CD1c-positive myeloid dendritic cell (primary cell): ENCODE measurements at regions not wholly inside any gene's neighbourhood (a gene's known extent, or its start where the extent isn't known, plus 50 kb on each side); places are given as distances from the start of the nearest gene placed in this dataset.
"Not testable (repeated sequence)": the region's sequence is repeated elsewhere in the genome, so short reads cannot be mapped to it uniquely, and the experiment has no call there.

Experiments
- DNase-seq: peaks from one replicate; pipeline ENCODE4 v3.0.0-alpha.2; 2016; ENCODE audit errors: extremely low spot score

DNA sequence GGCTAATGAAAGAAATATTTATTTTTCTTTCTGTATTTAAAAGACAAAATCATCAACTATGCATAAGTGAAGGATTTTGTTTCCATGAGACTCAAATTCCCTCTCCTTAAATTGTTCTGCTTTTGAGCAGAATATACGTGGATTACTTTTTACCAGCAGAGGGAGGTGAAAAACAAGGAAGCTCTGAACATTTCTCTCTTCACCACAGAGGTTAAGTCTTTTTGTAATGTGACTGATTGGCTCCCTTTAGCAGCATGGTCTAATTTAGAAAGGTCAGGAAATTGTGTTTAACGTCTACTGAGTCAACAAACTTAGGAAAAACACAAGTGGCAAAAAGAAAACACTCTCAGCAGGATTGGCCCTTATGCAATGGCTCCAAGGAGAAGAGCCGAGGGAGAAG lies 55.1 kb upstream of the F9 start:
- DNase-seq = no peak

GRCh38 chrX:139461945-139462344 lies 68.6 kb upstream of the F9 start:
- DNase-seq = not testable (repeated sequence)

DNA sequence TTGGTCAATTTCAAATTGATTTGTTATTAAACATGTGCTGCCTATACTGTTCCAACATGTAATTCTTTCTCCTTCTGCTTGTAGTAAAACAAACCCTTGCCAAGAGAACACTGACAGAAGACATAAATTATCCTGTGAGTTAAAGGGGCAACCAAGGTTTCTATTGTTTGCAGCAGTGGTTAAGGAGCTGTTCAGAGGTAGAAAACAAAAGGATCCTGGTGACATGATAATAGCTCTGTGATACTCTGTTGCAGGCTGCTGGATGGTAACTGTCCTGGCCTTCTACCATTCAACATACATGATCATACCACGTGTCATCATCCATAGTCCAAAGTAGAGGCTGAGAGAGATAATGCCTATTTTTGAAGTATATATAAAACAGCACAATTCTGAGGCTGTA lies 75.8 kb upstream of the F9 start:
- no peak for DNase-seq

DNA sequence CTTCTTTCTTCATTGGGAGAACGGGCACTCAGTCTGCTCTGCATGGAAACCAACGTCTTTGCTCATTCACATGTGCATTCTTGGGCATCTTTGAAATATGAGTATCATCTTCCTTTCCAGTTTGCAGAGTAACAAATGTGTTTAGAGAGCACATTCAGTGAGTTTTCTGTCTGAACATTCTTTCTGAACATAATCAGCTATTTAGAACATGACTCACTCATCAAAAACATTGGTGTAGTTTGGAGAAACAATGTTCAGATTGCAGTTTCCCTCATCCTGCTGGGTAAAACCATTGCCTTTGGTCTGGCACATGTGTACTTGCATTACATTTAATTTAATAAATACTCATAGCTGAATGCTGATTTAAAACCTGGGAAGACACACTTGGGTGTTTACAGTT lies 81.5 kb upstream of the F9 start:
- DNase-seq = no peak

GRCh38 chrX:139446832-139447231 lies 83.7 kb upstream of the F9 start:
- no peak for DNase-seq

GRCh38 chrX:139429913-139430312 lies 100.6 kb upstream of the F9 start:
- no peak for DNase-seq

DNA sequence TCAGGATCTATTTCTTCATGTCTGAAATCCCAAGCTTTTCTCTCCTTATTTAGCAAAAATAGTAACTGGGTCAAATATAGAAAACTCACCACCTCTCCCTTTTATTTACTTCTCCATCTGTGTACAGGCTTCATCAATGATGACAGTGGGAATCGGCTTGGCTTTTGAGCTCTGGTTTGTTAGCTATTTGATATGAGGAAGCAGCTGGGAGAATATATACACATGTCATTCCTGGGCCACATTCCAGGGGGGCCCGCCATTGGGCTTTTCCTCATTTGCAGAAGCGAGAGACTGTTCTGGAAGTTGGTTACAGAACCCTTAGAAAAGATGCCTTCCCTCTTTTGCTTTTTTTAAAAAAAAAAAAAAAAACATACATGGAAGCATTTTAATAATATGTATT lies 107.4 kb upstream of the F9 start:
- DNase-seq = no peak

- DNase-seq = not testable (repeated sequence)
These were observed 132.3 kb upstream of the F9 start for GRCh38 chrX:139398258-139398657.

DNA sequence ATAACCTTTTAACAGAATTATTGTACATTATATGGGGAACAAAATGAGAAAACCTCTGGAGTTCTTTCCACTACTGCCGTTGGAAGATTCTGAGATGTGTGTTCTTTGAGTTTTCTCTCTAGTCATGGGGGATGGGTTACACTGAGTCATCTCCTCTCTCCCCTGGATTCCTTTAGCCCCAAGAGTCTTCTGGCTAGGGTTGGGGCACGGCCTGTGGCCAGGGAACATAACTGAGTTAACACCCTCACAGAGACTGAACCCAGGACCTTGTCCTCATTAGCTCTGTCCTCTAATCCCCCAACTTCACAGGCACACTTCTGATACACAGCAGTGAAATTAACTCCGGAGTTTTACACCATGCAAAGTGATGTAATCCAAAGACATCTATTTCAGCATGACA lies 142.3 kb upstream of the F9 start:
- DNase-seq = no peak

- no peak for DNase-seq
These were observed 148.0 kb upstream of the F9 start for GRCh38 chrX:139382529-139382928.

GRCh38 chrX:139376547-139376946 lies 154.0 kb upstream of the F9 start:
- DNase-seq = not testable (repeated sequence)

GRCh38 chrX:139360356-139360755 lies 170.2 kb upstream of the F9 start:
- DNase-seq = no peak

DNA sequence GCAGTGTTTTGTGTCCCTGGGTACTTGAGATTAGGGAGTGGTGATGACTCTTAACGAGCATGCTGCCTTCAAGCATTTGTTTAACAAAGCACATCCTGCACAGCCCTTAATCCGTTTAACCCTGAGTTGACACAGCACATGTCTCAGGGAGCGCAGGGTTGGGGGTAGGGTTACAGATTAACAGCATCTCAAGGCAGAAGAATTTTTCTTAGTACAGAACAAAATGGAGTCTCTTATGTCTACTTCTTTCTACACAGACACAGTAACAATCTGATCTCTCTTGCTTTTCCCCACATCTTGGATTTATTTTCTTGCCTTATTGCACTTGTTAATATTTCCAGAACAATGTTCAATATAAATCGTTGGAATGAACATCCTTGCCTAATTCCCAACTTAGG lies 187.9 kb upstream of the F9 start:
- not testable (repeated sequence) for DNase-seq

DNA sequence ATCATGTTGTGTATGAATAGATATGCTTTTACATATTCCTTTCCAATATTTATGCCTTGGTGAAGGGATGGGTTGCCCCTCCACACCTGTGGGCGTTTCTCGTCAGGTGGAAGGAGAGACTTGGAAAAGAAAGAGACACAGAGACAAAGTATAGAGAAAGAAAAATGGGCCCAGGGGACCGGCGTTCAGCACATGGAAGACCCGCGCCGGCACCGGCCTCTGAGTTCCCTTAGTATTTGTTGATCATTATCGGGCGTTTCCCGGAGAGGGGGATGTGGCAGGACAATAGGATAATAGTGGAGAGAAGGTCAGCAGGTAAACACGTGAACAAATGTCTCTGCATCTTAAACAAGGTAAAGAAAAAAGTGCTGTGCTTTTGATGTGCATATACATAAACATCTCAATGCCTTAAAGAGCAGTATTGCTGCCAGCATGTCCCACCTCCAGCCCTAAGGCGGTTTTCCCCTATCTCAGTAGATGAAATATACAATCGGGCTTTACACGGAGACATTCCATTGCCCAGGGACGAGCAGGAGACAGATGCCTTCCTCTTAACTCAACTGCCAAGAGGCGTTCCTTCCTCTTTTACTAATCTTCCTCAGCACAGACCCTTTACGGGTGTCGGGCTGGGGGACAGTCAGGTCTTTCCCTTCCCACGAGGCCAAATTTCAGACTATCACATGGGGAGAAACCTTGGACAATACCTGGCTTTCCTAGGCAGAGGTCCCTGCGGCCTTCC lies 188.5 kb upstream of the F9 start:
- not testable (repeated sequence) for DNase-seq

DNA sequence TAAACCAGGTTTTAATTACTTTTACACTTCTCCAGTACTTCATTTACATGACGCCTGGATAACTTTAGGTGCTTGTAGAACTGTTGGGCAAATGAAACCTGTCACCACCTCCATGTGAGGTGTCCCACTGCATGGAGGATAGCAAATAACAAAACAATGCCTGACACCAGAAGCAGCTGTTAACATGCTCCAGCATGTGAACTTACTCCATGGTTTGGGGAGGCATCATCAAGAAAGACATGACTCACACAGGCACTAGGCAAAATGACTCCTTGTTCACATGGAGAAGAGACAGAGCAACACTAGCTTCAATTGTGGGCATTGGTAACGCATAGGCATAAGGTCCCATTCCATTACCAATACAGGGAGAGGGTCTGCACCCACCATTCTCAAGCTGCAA lies 198.1 kb upstream of the F9 start:
- DNase-seq = no peak

DNA sequence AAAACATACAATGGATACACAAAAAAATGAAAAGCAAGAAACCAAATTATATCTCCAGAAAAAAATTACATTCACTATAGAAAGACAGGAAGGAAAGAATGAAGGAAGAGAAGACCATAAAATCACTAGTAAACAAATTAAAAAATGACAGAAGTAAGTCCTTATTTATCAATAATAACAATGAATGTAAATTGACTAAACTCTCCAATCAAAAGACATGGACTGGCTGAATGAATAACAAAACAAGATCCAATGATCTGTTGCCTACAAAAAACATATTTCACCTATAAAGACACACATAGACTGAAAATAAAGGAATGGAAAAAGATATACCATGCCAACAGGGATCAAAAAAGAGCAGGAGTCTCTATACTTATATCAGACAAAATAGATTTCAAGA lies 203.2 kb upstream of the F9 start:
- DNase-seq = no peak

- no peak for DNase-seq
These were observed 205.8 kb upstream of the F9 start for GRCh38 chrX:139324756-139325155.

GRCh38 chrX:139320661-139321354 lies 209.7 kb upstream of the F9 start:
- not testable (repeated sequence) for DNase-seq

DNA sequence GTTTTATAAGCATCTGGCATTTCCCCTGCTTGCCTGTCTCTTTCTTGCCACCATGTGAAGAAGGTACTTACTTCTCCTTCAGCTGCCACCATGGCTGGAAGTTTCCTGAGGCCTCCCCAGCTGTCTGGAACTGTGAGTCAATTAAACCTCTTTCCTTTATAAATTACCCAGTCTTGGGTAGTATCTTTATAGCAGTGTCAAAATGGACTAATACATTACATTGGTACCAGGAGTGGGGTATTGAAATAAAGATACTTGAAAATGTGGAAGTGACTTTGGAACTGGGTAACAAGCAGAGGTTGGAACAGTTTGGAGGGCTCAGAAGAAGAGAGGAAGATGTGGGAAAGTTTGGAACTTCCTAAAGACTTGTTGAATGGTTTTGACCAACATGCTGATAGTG lies 223.9 kb upstream of the F9 start:
- DNase-seq = not testable (repeated sequence)

GRCh38 chrX:139304471-139304870 lies 226.1 kb upstream of the F9 start:
- no peak for DNase-seq

DNA sequence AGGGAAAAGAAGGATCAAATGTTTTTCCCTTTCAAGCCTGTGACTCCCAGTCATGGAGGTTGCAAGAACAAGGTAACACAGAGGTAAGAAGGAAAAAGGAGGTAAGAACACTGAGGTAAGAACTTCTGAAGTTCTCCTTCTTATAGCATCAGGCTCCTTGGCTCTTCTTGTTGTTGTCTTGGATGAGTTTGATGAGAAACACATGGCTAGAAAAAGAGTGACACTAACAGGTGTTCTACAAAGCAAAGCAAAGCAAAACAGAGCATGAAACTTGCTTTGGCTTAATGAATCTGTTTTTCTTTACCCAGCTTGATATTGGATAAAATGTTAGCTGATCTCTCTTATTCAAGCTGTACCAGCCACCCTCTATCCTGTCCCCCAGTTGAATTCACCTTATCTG lies 231.2 kb upstream of the F9 start:
- DNase-seq = no peak

- no peak for DNase-seq
These were observed 232.1 kb upstream of the F9 start for GRCh38 chrX:139298437-139298836.

DNA sequence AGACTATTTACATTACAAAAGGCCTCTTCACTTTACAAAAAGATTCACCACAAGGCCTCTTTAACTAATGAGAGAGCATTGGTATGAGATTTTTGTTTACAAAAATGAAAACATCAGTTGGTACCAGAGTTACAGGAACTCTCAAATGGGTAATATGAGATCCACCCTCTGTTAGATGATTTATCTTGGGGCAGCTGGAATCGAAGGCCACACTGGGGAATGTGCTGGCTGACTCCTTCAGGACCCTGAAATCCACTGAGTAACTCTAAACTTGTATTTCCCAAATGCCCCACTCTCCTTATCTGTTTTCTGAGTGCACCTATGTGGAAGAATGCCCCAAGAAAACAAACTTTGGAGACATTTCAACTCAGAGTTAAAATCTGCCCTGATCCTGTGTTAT lies 232.9 kb upstream of the F9 start:
- DNase-seq = no peak

DNA sequence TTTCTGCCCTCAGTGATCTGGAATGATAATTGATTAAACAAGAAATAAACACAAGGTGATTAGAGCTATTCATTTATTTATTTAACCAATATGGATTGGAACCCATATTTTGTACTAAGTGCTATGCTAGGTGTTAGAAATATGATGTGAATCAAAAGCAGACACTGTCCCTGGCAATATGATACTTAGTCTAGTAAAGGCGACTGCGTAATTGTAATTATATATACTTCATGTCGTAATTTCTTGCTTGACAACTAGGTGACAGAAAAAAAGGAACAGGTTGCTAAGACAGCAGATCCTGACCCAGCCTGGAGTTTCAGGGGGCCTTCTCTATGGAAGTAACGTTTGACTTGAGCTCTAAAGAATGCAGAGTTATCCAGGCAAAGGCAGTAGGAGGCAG lies 236.5 kb upstream of the F9 start:
- DNase-seq = no peak
